Stimulated activated CD8-positive, alpha-beta memory T cell treated with anti-CD3 and anti-CD28 coated beads, Interleukin-7, amount 100 ng/mL, for 1 hour (primary cell): ENCODE measurements at regions not wholly inside any gene's neighbourhood (a gene's known extent, or its start where the extent isn't known, plus 50 kb on each side); places are given as distances from the start of the nearest gene placed in this dataset.
A peak's percentile ranks its signal among the peaks of the same experiment; 100 is the strongest.

Experiments used
- DNase-seq, 2 donors: peaks; one replicate each; pipeline ENCODE4 v3.0.0-alpha.2; 2020; ENCODE audit warnings: low read depth in 2 of 2

GRCh38 chr9:2570615-2571479 is 50.7 kb upstream of the VLDLR start:
- DNase-seq, result peak in 1 of 2 donors; percentile 1
